Fibroblast of lung (primary cell): ENCODE measurements at regions not wholly inside any gene's neighbourhood (a gene's known extent, or its start where the extent isn't known, plus 50 kb on each side); places are given as distances from the start of the nearest gene placed in this dataset.

Experiments
- DNase-seq, 2 donors: peaks; one replicate each; pipeline versions ENCODE4 v3.0.0 to v3.0.0-alpha.2; 2010; ENCODE audit warnings: low read depth in 2 of 2
- H2AFZ ChIP-seq: 2 replicates; pipeline ENCODE4 v1.5.1; 2012; ENCODE audit warnings: low read length, control low read depth, inconsistent platforms
- H3K27ac ChIP-seq: 2 replicates; pipeline ENCODE4 v1.5.1; 2011; ENCODE audit warnings: low read length, control low read depth; ENCODE audit not compliant: insufficient read depth
- H3K27me3 ChIP-seq: 2 replicates; pipeline ENCODE4 v1.5.1; 2011; ENCODE audit warnings: mild to moderate bottlenecking, low read length; ENCODE audit not compliant: control insufficient read depth, insufficient read depth
- H3K36me3 ChIP-seq: 2 replicates; pipeline ENCODE4 v1.5.1; 2011; ENCODE audit warnings: low read length; ENCODE audit not compliant: control insufficient read depth, insufficient read depth
- H3K4me1 ChIP-seq: 2 replicates; pipeline ENCODE4 v1.5.1; 2011; ENCODE audit warnings: low read length; ENCODE audit not compliant: control insufficient read depth, insufficient read depth; ENCODE audit errors: extremely low read depth
- H3K4me2 ChIP-seq: 2 replicates; pipeline ENCODE4 v1.5.1; 2011; ENCODE audit warnings: low read length, control low read depth; ENCODE audit not compliant: insufficient read depth; ENCODE audit errors: extremely low read depth
- H3K4me3 ChIP-seq, 4 experiments: fragments of 200-600 bp in 1 of 4; sonication (generic) in 1 of 4; replicated peaks in 1 of 4; 2 replicates each; pipeline ENCODE4 v1.5.1; 2011 to 2016; ENCODE audit warnings: low read length in 4 of 4, low read depth in 3 of 4, mild to moderate bottlenecking in 3 of 4, control low read depth in 2 of 4, inconsistent platforms in 1 of 4, mixed read lengths in 1 of 4; ENCODE audit not compliant: insufficient read depth in 1 of 4; ENCODE audit errors: control extremely low read depth in 1 of 4
- H3K79me2 ChIP-seq: 2 replicates; pipeline ENCODE4 v1.5.1; 2012; ENCODE audit warnings: mild to moderate bottlenecking, low read length, inconsistent platforms; ENCODE audit not compliant: control insufficient read depth, insufficient read depth
- H3K9ac ChIP-seq: 2 replicates; pipeline ENCODE4 v1.5.1; 2011; ENCODE audit warnings: mild to moderate bottlenecking, low read length, control low read depth; ENCODE audit not compliant: insufficient read depth
- H3K9me3 ChIP-seq: 2 replicates; pipeline ENCODE4 v1.5.1; 2012; ENCODE audit warnings: low read depth, low read length; ENCODE audit not compliant: control insufficient read depth, insufficient read depth
- H4K20me1 ChIP-seq: 2 replicates; pipeline ENCODE4 v1.5.1; 2011; ENCODE audit warnings: low read length; ENCODE audit not compliant: control insufficient read depth, insufficient read depth; ENCODE audit errors: extremely low read depth
- EZH2 ChIP-seq: IDR thresholded peaks from 2 replicates; pipeline ENCODE4 v1.5.1; 2012; ENCODE audit warnings: low read length, control low read depth, mild to moderate bottlenecking; ENCODE audit errors: missing control alignments
- TF ChIP-seq, protein P1 (sequence below), 2 donors: IDR thresholded peaks in 1 of 2; conservative IDR thresholded peaks in 1 of 2; 1 replicate in 1 of 2; 2 replicates in 1 of 2; pipeline ENCODE4 v1.5.1; 2011 to 2012; ENCODE audit warnings: low read length in 2 of 2, control low read depth in 1 of 2, inconsistent platforms in 1 of 2, low read depth in 1 of 2, mild to moderate bottlenecking in 1 of 2

- Histone ChIP-seq H3K79me2 (no peaks in the 10 kb centered on the region), H3K9me3 (no peaks in the 10 kb centered on the region), H3K36me3 (no peaks in the 10 kb centered on the region), H3K4me1 (no peaks in the 10 kb centered on the region), H4K20me1 (no peaks in the 10 kb centered on the region), H2AFZ (no peak overlapping the region), H3K4me2 (no peak overlapping the region), H3K27ac (no peak overlapping the region), H3K27me3 (no peaks in the 10 kb centered on the region), H3K9ac (no peak overlapping the region), H3K4me3 (no peak overlapping the region)
- TF ChIP-seq, protein P1, sequence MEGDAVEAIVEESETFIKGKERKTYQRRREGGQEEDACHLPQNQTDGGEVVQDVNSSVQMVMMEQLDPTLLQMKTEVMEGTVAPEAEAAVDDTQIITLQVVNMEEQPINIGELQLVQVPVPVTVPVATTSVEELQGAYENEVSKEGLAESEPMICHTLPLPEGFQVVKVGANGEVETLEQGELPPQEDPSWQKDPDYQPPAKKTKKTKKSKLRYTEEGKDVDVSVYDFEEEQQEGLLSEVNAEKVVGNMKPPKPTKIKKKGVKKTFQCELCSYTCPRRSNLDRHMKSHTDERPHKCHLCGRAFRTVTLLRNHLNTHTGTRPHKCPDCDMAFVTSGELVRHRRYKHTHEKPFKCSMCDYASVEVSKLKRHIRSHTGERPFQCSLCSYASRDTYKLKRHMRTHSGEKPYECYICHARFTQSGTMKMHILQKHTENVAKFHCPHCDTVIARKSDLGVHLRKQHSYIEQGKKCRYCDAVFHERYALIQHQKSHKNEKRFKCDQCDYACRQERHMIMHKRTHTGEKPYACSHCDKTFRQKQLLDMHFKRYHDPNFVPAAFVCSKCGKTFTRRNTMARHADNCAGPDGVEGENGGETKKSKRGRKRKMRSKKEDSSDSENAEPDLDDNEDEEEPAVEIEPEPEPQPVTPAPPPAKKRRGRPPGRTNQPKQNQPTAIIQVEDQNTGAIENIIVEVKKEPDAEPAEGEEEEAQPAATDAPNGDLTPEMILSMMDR (conservative IDR thresholded peaks at IDR 0.05 in 1 of 2, IDR thresholded peaks at IDR 0.05 in 1 of 2; ENCODE audit: low read depth in 1 of 2, low read length in 2 of 2): no peak
- no peak for TF ChIP-seq EZH2
- DNase-seq: no peak
Observed at GRCh38 chr2:72038524-72038923, 109.1 kb downstream of the CYP26B1 start.

- Histone ChIP-seq H3K9ac (no peak overlapping the region), H3K79me2 (no peaks in the 10 kb centered on the region), H3K4me1 (no peaks in the 10 kb centered on the region), H3K4me3 (no peak overlapping the region), H3K27me3 (no peaks in the 10 kb centered on the region), H2AFZ (no peak overlapping the region), H3K36me3 (no peaks in the 10 kb centered on the region), H3K27ac (no peak overlapping the region), H3K4me2 (no peak overlapping the region), H3K9me3 (no peaks in the 10 kb centered on the region), H4K20me1 (no peaks in the 10 kb centered on the region)
- peak in 1 of 2 donors; percentile 66 for DNase-seq
- TF ChIP-seq EZH2: no peak
- TF ChIP-seq, protein P1 (conservative IDR thresholded peaks at IDR 0.05 in 1 of 2, IDR thresholded peaks at IDR 0.05 in 1 of 2; ENCODE audit: low read depth in 1 of 2, low read length in 2 of 2): no peak
Observed at GRCh38 chr2:72037261-72037666, 110.4 kb downstream of the CYP26B1 start.

DNA sequence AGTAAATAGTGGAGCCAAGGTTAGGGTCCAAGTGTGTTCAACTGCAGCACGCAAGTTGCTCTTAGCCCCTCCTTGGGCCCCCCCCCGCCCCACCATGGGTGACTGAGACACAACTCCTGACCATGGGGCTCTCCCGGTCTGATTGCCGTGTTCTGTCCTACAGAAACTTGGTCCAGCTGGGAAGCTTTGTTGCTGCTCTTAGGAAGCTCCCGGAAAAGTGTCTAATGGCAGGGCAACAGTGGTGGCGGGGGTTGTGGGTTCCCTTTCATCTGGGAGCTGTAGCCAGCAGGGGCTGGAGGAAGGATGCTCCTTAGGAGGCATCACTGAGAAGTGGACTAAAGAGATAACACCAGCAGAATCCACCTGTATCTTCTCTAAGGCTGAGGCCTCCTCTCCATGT lies 111.1 kb downstream of the CYP26B1 start:
- Histone ChIP-seq H3K79me2 (no peaks in the 10 kb centered on the region), H3K27ac (no peak overlapping the region), H3K36me3 (no peaks in the 10 kb centered on the region), H3K9ac (no peak overlapping the region), H3K4me1 (no peaks in the 10 kb centered on the region), H4K20me1 (no peaks in the 10 kb centered on the region), H3K27me3 (no peaks in the 10 kb centered on the region), H3K4me2 (no peak overlapping the region), H3K9me3 (no peaks in the 10 kb centered on the region), H3K4me3 (no peak overlapping the region), H2AFZ (no peak overlapping the region)
- no peak for DNase-seq
- TF ChIP-seq, protein P1 (conservative IDR thresholded peaks at IDR 0.05 in 1 of 2, IDR thresholded peaks at IDR 0.05 in 1 of 2; ENCODE audit: low read depth in 1 of 2, low read length in 2 of 2): no peak
- no peak for TF ChIP-seq EZH2
